GM23338 (cell line): ENCODE measurements at regions not wholly inside any gene's neighbourhood (a gene's known extent, or its start where the extent isn't known, plus 50 kb on each side); places are given as distances from the start of the nearest gene placed in this dataset.

Experiments
- ATAC-seq: fragments of 200-7000 bp; cut with Tn5 transposase; 3 replicates; pipeline ENCODE4 v1.9.1; 2020
- DNase-seq: peaks from one replicate; pipeline ENCODE4 v3.0.0-alpha.2; 2015; ENCODE audit warnings: low spot score
- H2AFZ ChIP-seq: fragments of 200-600 bp; sonication (generic); 2 replicates; pipeline ENCODE4 v1.8.0; 2016; ENCODE audit warnings: antibody characterized with exemption, mild to moderate bottlenecking, moderate library complexity
- H3F3A ChIP-seq: fragments of 200-600 bp; sonication (generic); replicated peaks from 2 replicates; pipeline ENCODE4 v1.8.0; 2017; ENCODE audit warnings: antibody characterized with exemption, mixed run types, low read depth
- H3K27ac ChIP-seq: fragments of 200-600 bp; sonication (generic); 2 replicates; pipeline ENCODE4 v1.6.1; 2016; ENCODE audit warnings: low read depth
- H3K27me3 ChIP-seq: fragments of 200-600 bp; sonication (generic); 2 replicates; pipeline ENCODE4 v1.8.0; 2016; ENCODE audit warnings: mild to moderate bottlenecking, mixed run types, moderate library complexity; ENCODE audit not compliant: insufficient read depth
- H3K36me3 ChIP-seq: fragments of 200-600 bp; sonication (generic); 2 replicates; pipeline ENCODE4 v1.8.0; 2016; ENCODE audit warnings: mild to moderate bottlenecking; ENCODE audit not compliant: insufficient read depth
- H3K4me1 ChIP-seq: fragments of 200-600 bp; sonication (generic); 2 replicates; pipeline ENCODE4 v1.8.0; 2016; ENCODE audit warnings: mild to moderate bottlenecking, moderate library complexity; ENCODE audit not compliant: insufficient read depth
- H3K4me2 ChIP-seq: fragments of 200-600 bp; sonication (generic); 2 replicates; pipeline ENCODE4 v1.7.1; 2017; ENCODE audit warnings: mixed run types
- H3K4me3 ChIP-seq: fragments of 200-600 bp; sonication (generic); 2 replicates; pipeline ENCODE4 v1.6.1; 2016; ENCODE audit warnings: mixed run types
- H3K79me2 ChIP-seq: fragments of 200-600 bp; sonication (generic); replicated peaks from 2 replicates; pipeline ENCODE4 v1.8.0; 2017; ENCODE audit warnings: mild to moderate bottlenecking; ENCODE audit not compliant: insufficient read depth
- H3K9me2 ChIP-seq: fragments of 200-600 bp; sonication (generic); 2 replicates; pipeline ENCODE4 v1.8.0; 2017; ENCODE audit not compliant: insufficient read depth
- H4K20me1 ChIP-seq: fragments of 200-600 bp; sonication (generic); replicated peaks from 2 replicates; pipeline ENCODE4 v1.8.0; 2017; ENCODE audit warnings: mild to moderate bottlenecking; ENCODE audit not compliant: insufficient read depth
- H3K27ac Mint-ChIP-seq: 2 replicates; pipeline ENCODE4 v1.8.0; 2020; ENCODE audit warnings: inconsistent platforms, mild to moderate bottlenecking, moderate library complexity, mixed read lengths
- H3K27me3 Mint-ChIP-seq: 3 replicates; pipeline ENCODE4 v1.8.0; 2022; ENCODE audit warnings: low read depth, mild to moderate bottlenecking, moderate library complexity, mixed read lengths, inconsistent platforms; ENCODE audit not compliant: insufficient read depth, poor library complexity
- H3K36me3 Mint-ChIP-seq: 3 replicates; pipeline ENCODE4 v1.8.0; 2021; ENCODE audit warnings: low read depth, mild to moderate bottlenecking, inconsistent platforms, moderate library complexity, mixed read lengths
- H3K4me1 Mint-ChIP-seq: 3 replicates; pipeline ENCODE4 v1.8.0; 2020; ENCODE audit warnings: mild to moderate bottlenecking, inconsistent platforms, mixed read lengths
- H3K4me3 Mint-ChIP-seq: 3 replicates; pipeline ENCODE4 v1.8.0; 2021; ENCODE audit warnings: moderate library complexity, mild to moderate bottlenecking, inconsistent platforms, mixed read lengths
- H3K9me3 Mint-ChIP-seq: 3 replicates; pipeline ENCODE4 v1.8.0; 2020; ENCODE audit warnings: moderate library complexity, mild to moderate bottlenecking, inconsistent platforms, mixed read lengths
- CREB1 ChIP-seq: fragments of 250-450 bp; sonication (Bioruptor Pico); IDR thresholded peaks from 2 replicates; pipeline ENCODE4 v1.5.0; 2020; ENCODE audit warnings: low read depth, mild to moderate bottlenecking, moderate library complexity
- CTCF ChIP-seq, 2 experiments: fragments of 200-600 bp in 1 of 2; sonication (generic) in 1 of 2; conservative IDR thresholded peaks; 2 replicates each; pipeline versions ENCODE4 v1.5.1 to v1.6.1; 2016 to 2017; ENCODE audit warnings: antibody characterized with exemption in 2 of 2, low read depth in 2 of 2, mild to moderate bottlenecking in 2 of 2, moderate library complexity in 1 of 2
- ETS1 ChIP-seq: IDR thresholded peaks from 2 replicates; pipeline ENCODE4 v1.6.1; 2016; ENCODE audit warnings: antibody characterized with exemption
- EZH2 ChIP-seq: fragments of 200-600 bp; sonication (generic); IDR thresholded peaks from one replicate; pipeline ENCODE4 v1.8.0; 2017; ENCODE audit warnings: antibody characterized with exemption, mild to moderate bottlenecking, low read depth; ENCODE audit not compliant: unreplicated experiment
- EZH2phosphoT487 ChIP-seq: fragments of 200-600 bp; sonication (generic); IDR thresholded peaks from one replicate; pipeline ENCODE4 v1.8.1; 2018; ENCODE audit warnings: antibody characterized with exemption; ENCODE audit not compliant: unreplicated experiment
- NANOG ChIP-seq: IDR thresholded peaks from 2 replicates; pipeline ENCODE4 v1.6.1; 2016; ENCODE audit warnings: antibody characterized with exemption, borderline replicate concordance
- POLR2AphosphoS5 ChIP-seq: IDR thresholded peaks from 2 replicates; pipeline ENCODE4 v1.6.1; 2016; ENCODE audit warnings: antibody characterized with exemption, low read depth
- REST ChIP-seq: IDR thresholded peaks from one replicate; pipeline ENCODE4 v1.6.1; 2018; ENCODE audit warnings: antibody characterized with exemption; ENCODE audit not compliant: unreplicated experiment
- ZNF114 ChIP-seq: fragments of 250-450 bp; sonication (Bioruptor Pico); IDR thresholded peaks from 2 replicates; pipeline ENCODE4 v1.5.0; 2020; ENCODE audit warnings: mild to moderate bottlenecking, moderate library complexity
- ZNF331 ChIP-seq: fragments of 250-450 bp; sonication (Bioruptor Pico); IDR thresholded peaks from 2 replicates; pipeline ENCODE4 v1.5.0; 2020; ENCODE audit warnings: low read depth, mild to moderate bottlenecking, moderate library complexity

GRCh38 chr6:102154176-102154575 lies 760.7 kb downstream of the GRIK2 start (continued):
- TF ChIP-seq CTCF (conservative IDR thresholded peaks at IDR 0.05; ENCODE audit: low read depth in 2 of 2) (no peak), CREB1 (CRISPR knock-in tag) (no peak), EZH2 (no peak)

GRCh38 chr6:102154874-102155273 lies 761.4 kb downstream of the GRIK2 start:
- Histone ChIP-seq H3K4me3 (no peak overlapping the region), H4K20me1 (no peaks in the 10 kb centered on the region), H3K27me3 (no peaks in the 10 kb centered on the region), H3K4me2 (no peak overlapping the region), H3K9me2 (no peaks in the 10 kb centered on the region), H3K79me2 (no peaks in the 10 kb centered on the region), H3K36me3 (no peaks in the 10 kb centered on the region), H3K4me1 (no peaks in the 10 kb centered on the region), H2AFZ (no peak overlapping the region), H3F3A (no peaks in the 10 kb centered on the region), H3K27ac (no peak overlapping the region)
- no peak for ATAC-seq
- 0 out of 3 replicates have a peak, but pooled peaks cover 2% of the 10 kb centered on the region for H3K4me1 Mint-ChIP-seq
- H3K36me3 Mint-ChIP-seq, result no peaks in the 10 kb centered on the region
- H3K27ac Mint-ChIP-seq, result no peak overlapping the region
- no peak for DNase-seq
- no peaks in the 10 kb centered on the region for H3K27me3 Mint-ChIP-seq
- H3K9me3 Mint-ChIP-seq, result no peaks in the 10 kb centered on the region
- H3K4me3 Mint-ChIP-seq, result no peak overlapping the region
- no peak for TF ChIP-seq EZH2phosphoT487
- no peak for TF ChIP-seq ZNF331
- TF ChIP-seq REST, result no peak
- TF ChIP-seq CREB1 (CRISPR knock-in tag), result no peak
- TF ChIP-seq ZNF114, result no peak
- TF ChIP-seq EZH2, result no peak
- no peak for TF ChIP-seq CTCF (conservative IDR thresholded peaks at IDR 0.05; ENCODE audit: low read depth in 2 of 2)
- no peak for TF ChIP-seq ETS1
- TF ChIP-seq NANOG, result no peak
- no peak for TF ChIP-seq POLR2AphosphoS5
